SK-MEL-5 (cell line): ENCODE measurements at regions not wholly inside any gene's neighbourhood (a gene's known extent, or its start where the extent isn't known, plus 50 kb on each side); places are given as distances from the start of the nearest gene placed in this dataset.

Source experiments
- DNase-seq: peaks from one replicate; pipeline ENCODE4 v3.0.0-alpha.2; 2016; ENCODE audit warnings: low read depth, low spot score
- in situ Hi-C: cut with HindIII; loops from 2 replicates; pipeline ENCODE4 v1.10.0; 2016; ENCODE audit warnings: low sequenced_read_pairs, high pct_unique_total_duplicates, low pct_unique_long_range_greater_than_20kb

GRCh38 chr5:106205916-106206571 lies 1464.7 kb downstream of the EFNA5 start:
- in situ Hi-C loops, result no loop called here
- DNase-seq, result no peak

- no peak for DNase-seq
- in situ Hi-C loops, result no loop called here
Observed at GRCh38 chr5:106202035-106202434, 1468.7 kb downstream of the EFNA5 start.

- no peak for DNase-seq
- in situ Hi-C loops, result no loop called here
Observed at GRCh38 chr5:106200971-106201370, 1469.8 kb downstream of the EFNA5 start.

- in situ Hi-C loops, result no loop called here
- DNase-seq, result no peak
Observed at GRCh38 chr5:106195679-106196474, 1474.9 kb downstream of the EFNA5 start.

GRCh38 chr5:106189121-106189809 lies 1481.5 kb downstream of the EFNA5 start:
- in situ Hi-C loops, result no loop called here
- DNase-seq, result no peak

- in situ Hi-C loops, result no loop called here
- no peak for DNase-seq
Observed at GRCh38 chr5:106185661-106186081, 1485.1 kb downstream of the EFNA5 start.

GRCh38 chr5:106174903-106175302 lies 1495.8 kb downstream of the EFNA5 start:
- in situ Hi-C loops, result no loop called here
- DNase-seq, result no peak

GRCh38 chr5:106172681-106173532 lies 1497.8 kb downstream of the EFNA5 start:
- in situ Hi-C loops, result no loop called here
- DNase-seq, result no peak

GRCh38 chr5:106171708-106172107 lies 1499.0 kb downstream of the EFNA5 start:
- in situ Hi-C loops, result no loop called here
- DNase-seq, result no peak

- no peak for DNase-seq
- in situ Hi-C loops, result no loop called here
Observed at GRCh38 chr5:106171132-106171531, 1499.6 kb downstream of the EFNA5 start.

- in situ Hi-C loops, result no loop called here
- DNase-seq, result no peak
Observed at GRCh38 chr5:106167766-106168165, 1503.0 kb downstream of the EFNA5 start.

- in situ Hi-C loops, result no loop called here
- DNase-seq, result no peak
Observed at GRCh38 chr5:106163233-106163632, 1507.5 kb downstream of the EFNA5 start.

- in situ Hi-C loops, result no loop called here
Observed at GRCh38 chr5:106159616-106160015, 1511.1 kb downstream of the EFNA5 start.

GRCh38 chr5:106154280-106154716 lies 1516.4 kb downstream of the EFNA5 start:
- in situ Hi-C loops, result no loop called here
- no peak for DNase-seq

More at GRCh38 chr5:106159616-106160015, 1511.1 kb downstream of the EFNA5 start:
- DNase-seq, result no peak

- in situ Hi-C loops, result no loop called here
- no peak for DNase-seq
Observed at GRCh38 chr5:106152569-106152968, 1518.2 kb downstream of the EFNA5 start.

GRCh38 chr5:106142116-106142515 lies 1528.6 kb downstream of the EFNA5 start:
- in situ Hi-C loops, result no loop called here
- no peak for DNase-seq

GRCh38 chr5:106140101-106140500 lies 1530.6 kb downstream of the EFNA5 start:
- no peak for DNase-seq
- in situ Hi-C loops, result no loop called here

- in situ Hi-C loops, result no loop called here
- DNase-seq, result no peak
Observed at GRCh38 chr5:106136061-106136460, 1534.7 kb downstream of the EFNA5 start.
